Progenitor cell of endocrine pancreas (in vitro differentiated cells): ENCODE measurements at regions not wholly inside any gene's neighbourhood (a gene's known extent, or its start where the extent isn't known, plus 50 kb on each side); places are given as distances from the start of the nearest gene placed in this dataset.

Experiments used
- DNase-seq: peaks from one replicate; pipeline ENCODE4 v3.0.0; 2021; ENCODE audit warnings: low spot score; ENCODE audit not compliant: unreplicated experiment
- H3K27ac Mint-ChIP-seq: 2 replicates; pipeline ENCODE4 v1.8.0; 2021; ENCODE audit warnings: mild to moderate bottlenecking, moderate library complexity, mixed read lengths
- H3K27me3 Mint-ChIP-seq: 2 replicates; pipeline ENCODE4 v1.8.0; 2021; ENCODE audit warnings: mixed read lengths
- H3K36me3 Mint-ChIP-seq: 2 replicates; pipeline ENCODE4 v1.8.0; 2022; ENCODE audit warnings: mixed read lengths; ENCODE audit not compliant: insufficient read depth
- H3K4me1 Mint-ChIP-seq: 2 replicates; pipeline ENCODE4 v1.8.0; 2021; ENCODE audit warnings: low read depth, mixed read lengths
- H3K4me3 Mint-ChIP-seq: 2 replicates; pipeline ENCODE4 v1.8.0; 2021; ENCODE audit warnings: low read depth, mild to moderate bottlenecking, moderate library complexity, mixed read lengths
- H3K9me3 Mint-ChIP-seq: 2 replicates; pipeline ENCODE4 v1.8.0; 2021; ENCODE audit warnings: low read depth, mixed read lengths
- TF ChIP-seq, protein P1 (sequence below): fragments of 200-600 bp; sonication (generic); IDR thresholded peaks from one replicate; pipeline ENCODE4 v1.5.0; 2021; ENCODE audit warnings: antibody characterized with exemption, mild to moderate bottlenecking; ENCODE audit not compliant: unreplicated experiment

DNA sequence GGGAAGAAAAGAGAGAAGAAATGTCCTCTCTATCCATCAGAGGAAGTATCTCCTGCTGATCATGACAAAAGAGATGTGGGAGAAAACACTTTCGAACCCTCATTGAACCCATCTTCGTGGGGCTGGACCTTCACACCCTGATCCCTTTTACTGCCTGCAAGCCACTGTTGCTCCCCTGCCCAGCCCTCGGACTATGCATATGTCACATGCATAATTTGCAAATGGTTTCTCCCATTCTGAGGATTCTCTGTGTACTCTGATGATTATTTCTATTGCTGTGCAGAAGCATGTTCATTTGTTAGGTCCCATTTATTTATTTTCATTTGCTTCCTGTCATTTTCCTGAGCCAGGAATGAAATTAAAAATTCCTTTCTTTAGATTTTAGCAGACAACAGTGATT is 64.7 kb downstream of the DNAAF9 start:
- no peak for DNase-seq
- TF ChIP-seq, protein P1, sequence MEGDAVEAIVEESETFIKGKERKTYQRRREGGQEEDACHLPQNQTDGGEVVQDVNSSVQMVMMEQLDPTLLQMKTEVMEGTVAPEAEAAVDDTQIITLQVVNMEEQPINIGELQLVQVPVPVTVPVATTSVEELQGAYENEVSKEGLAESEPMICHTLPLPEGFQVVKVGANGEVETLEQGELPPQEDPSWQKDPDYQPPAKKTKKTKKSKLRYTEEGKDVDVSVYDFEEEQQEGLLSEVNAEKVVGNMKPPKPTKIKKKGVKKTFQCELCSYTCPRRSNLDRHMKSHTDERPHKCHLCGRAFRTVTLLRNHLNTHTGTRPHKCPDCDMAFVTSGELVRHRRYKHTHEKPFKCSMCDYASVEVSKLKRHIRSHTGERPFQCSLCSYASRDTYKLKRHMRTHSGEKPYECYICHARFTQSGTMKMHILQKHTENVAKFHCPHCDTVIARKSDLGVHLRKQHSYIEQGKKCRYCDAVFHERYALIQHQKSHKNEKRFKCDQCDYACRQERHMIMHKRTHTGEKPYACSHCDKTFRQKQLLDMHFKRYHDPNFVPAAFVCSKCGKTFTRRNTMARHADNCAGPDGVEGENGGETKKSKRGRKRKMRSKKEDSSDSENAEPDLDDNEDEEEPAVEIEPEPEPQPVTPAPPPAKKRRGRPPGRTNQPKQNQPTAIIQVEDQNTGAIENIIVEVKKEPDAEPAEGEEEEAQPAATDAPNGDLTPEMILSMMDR: no peak
- Mint-ChIP-seq H3K4me3 (no peak overlapping the region), H3K36me3 (peaks cover 37% of the 10 kb centered on the region), H3K4me1 (peaks cover 1% of the 10 kb centered on the region), H3K27ac (no peak overlapping the region), H3K27me3 (no peaks in the 10 kb centered on the region), H3K9me3 (no peaks in the 10 kb centered on the region)

DNA sequence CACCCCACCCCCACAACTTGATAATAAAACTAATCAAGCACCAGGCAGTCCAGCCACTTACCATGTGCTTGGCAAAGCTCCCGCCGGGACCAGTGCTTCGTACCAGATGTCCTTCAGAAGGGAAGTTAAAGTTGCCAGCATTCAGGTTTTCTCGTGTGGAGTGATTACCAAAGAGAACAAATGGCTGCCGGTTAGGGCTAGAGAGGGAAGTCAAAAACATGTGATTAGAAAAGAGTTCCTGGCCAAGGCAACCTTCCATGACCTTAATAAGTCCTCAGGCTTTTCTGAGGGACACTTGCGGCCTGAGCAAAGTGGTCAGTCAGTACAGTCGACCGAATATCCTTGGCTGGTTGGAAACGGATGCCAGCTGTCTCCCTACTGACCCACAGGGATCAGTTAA is 67.0 kb downstream of the DNAAF9 start:
- TF ChIP-seq, protein P1: no peak
- H3K36me3 Mint-ChIP-seq: peaks cover 41% of the 10 kb centered on the region
- no peak overlapping the region for H3K27ac Mint-ChIP-seq
- H3K4me1 Mint-ChIP-seq: peaks cover 1% of the 10 kb centered on the region
- DNase-seq: no peak
- peaks cover 4% of the 10 kb centered on the region for H3K9me3 Mint-ChIP-seq
- no peak overlapping the region for H3K4me3 Mint-ChIP-seq
- H3K27me3 Mint-ChIP-seq: no peaks in the 10 kb centered on the region

DNA sequence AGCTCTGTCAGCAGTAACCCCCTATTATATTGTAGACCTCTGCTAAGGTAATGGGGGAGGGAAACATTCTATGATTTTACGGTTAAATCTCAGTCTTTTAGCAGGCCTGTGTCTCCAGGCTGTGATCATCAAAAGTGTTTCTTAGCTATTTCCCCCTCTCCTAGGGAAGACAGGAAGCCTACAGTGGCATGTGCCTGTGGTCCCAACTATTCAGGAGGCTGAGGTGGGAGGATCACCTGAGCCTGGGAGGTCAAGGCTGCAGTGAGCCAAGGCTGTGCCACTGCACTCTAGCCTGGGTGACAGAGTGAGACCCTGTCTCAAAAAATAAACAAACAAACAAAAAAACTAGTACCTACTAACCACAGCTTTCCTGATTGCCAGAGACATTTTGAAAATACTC is 67.9 kb downstream of the DNAAF9 start:
- no peak overlapping the region for H3K4me3 Mint-ChIP-seq
- DNase-seq: no peak
- H3K27me3 Mint-ChIP-seq: no peaks in the 10 kb centered on the region
- H3K9me3 Mint-ChIP-seq: peaks cover 10% of the 10 kb centered on the region
- H3K4me1 Mint-ChIP-seq: peaks cover 1% of the 10 kb centered on the region
- H3K36me3 Mint-ChIP-seq: peaks cover 44% of the 10 kb centered on the region
- TF ChIP-seq, protein P1: no peak
- H3K27ac Mint-ChIP-seq: peak overlapping the region; percentile 21

DNA sequence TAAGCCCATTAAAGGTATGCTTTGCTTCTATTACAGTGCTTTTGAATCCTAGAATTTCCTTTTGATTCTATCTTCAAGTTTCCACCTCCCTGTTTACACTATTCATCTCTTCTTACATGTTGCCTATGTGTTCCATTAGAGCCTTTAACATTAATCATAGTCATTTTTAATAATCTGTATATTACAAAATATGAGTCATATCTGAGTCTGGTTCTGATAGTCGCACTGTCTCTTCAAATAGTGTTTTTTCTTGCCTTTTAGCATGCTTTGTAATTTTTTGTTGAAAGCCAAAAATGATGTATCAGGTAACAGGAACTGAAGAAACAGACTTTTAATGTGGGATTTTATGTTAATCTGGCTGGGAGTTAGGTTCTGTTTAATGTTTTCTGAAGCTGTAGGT is 68.4 kb downstream of the DNAAF9 start:
- Mint-ChIP-seq H3K4me3 (no peak overlapping the region), H3K9me3 (peaks cover 10% of the 10 kb centered on the region), H3K4me1 (peaks cover 1% of the 10 kb centered on the region), H3K36me3 (peaks cover 49% of the 10 kb centered on the region), H3K27me3 (no peaks in the 10 kb centered on the region), H3K27ac (no peak overlapping the region)
- no peak for DNase-seq
- TF ChIP-seq, protein P1: no peak

DNA sequence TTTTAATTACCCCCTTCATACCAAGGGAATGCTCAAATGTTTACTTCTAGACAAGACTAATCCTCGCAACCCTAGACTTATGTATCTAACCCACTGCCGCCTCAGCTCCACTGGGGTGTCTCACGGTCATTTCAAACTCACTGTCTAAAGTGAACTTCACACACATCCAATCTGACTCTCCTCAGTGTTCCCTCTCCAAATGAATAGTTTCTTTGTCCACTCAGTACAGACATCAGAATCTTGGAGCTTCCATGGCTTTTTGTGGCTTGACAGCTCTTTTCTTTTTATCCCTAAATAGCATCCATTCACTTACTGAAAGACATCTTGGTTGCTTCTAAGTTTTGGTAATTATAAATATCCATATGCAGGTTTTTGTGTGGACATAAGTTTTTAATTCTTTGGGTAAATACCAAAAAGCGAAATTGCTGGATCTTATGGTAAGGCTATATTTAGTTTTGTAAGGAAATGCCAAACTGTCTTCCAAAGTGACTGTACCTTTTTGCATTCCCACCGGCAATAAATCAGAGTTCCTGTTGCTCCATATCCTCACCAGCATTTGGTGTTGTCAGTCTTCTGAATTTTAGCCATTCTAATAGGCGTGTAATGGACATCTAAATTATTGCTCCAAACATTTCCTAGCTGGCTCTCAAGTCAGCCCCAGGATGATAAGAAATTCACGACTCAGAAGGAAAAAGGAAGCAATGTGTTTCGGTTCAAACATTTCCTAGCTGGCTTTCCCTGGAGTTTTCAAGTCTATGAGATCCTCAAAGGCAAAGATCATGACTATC is 73.1 kb downstream of the DNAAF9 start:
- Mint-ChIP-seq H3K4me1 (no peaks in the 10 kb centered on the region), H3K4me3 (no peak overlapping the region), H3K27me3 (no peaks in the 10 kb centered on the region)

More for the DNA sequence above, 73.1 kb downstream of the DNAAF9 start:
- peaks cover 47% of the 10 kb centered on the region for H3K36me3 Mint-ChIP-seq
- TF ChIP-seq, protein P1: no peak
- peaks cover 10% of the 10 kb centered on the region for H3K9me3 Mint-ChIP-seq
- DNase-seq: no peak
- H3K27ac Mint-ChIP-seq: peak overlapping the region; percentile 7
